Cardiac fibroblast (primary cell): ENCODE measurements at regions not wholly inside any gene's neighbourhood (a gene's known extent, or its start where the extent isn't known, plus 50 kb on each side); places are given as distances from the start of the nearest gene placed in this dataset.

Experiments
- DNase-seq, 2 donors: peaks; one replicate each; pipeline versions ENCODE4 v3.0.0 to v3.0.0-alpha.2; 2010; ENCODE audit warnings: low read depth in 2 of 2
- H3K4me3 ChIP-seq, 2 donors: replicated peaks in 1 of 2; 1 replicate in 1 of 2; 2 replicates in 1 of 2; pipeline ENCODE4 v1.5.1; 2011; ENCODE audit warnings: low read depth in 2 of 2, low read length in 2 of 2, mild to moderate bottlenecking in 2 of 2, moderate library complexity in 1 of 2
- CTCF ChIP-seq: IDR thresholded peaks from one replicate; pipeline ENCODE4 v1.5.1; 2011; ENCODE audit warnings: low read depth, mild to moderate bottlenecking, low read length, inconsistent platforms

- TF ChIP-seq CTCF, result no peak
- DNase-seq, result no peak
- no peak overlapping the region for H3K4me3 ChIP-seq
Observed at GRCh38 chr9:79152306-79152705, 419.5 kb upstream of the TLE4 start.

DNA sequence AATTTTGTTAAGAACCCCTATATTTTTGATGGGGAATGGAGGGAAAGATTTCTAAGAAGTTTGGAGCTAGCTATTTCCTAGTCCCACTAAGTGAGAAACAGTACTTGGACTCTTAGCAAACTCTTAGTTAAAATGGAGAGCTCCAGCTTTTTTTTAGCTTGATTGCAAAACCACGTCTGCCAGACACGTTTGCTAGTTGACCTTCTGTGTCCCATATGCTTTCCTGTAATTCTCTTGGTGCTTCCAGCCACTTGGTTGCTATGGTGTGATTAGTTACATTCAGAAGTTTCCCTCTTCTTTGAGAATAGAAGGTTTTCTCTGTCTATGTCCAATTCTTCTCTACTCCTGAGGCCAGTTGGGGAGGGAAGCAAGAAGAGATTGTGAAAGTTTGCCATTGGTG is 417.0 kb upstream of the TLE4 start:
- H3K4me3 ChIP-seq, result no peak overlapping the region
- TF ChIP-seq CTCF, result no peak

GRCh38 chr9:79155308-79155707 is 416.5 kb upstream of the TLE4 start:
- no peak for DNase-seq
- H3K4me3 ChIP-seq, result no peak overlapping the region
- TF ChIP-seq CTCF, result no peak

More for the DNA sequence above, 417.0 kb upstream of the TLE4 start:
- peak in 1 of 2 donors; percentile 47 for DNase-seq

DNA sequence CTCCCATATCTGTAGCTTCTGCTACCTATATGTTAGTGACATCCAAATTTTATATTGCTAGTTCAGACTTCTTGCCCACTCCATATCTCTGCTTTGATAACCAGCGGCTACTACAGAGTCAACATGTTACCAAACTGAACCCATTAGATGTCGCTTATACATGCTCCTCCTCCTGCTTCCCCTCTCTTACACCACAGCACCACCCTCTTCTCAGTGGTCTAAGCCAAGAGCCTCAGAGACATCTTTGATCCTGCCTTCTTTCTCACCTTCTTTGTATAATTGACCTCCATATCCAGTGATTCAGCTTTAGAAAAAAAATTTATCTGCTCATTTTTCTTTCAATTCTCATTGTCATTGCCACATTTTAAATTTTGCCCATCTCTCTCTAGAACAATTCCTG is 408.2 kb upstream of the TLE4 start:
- no peak for DNase-seq
- TF ChIP-seq CTCF, result no peak
- no peak overlapping the region for H3K4me3 ChIP-seq

DNA sequence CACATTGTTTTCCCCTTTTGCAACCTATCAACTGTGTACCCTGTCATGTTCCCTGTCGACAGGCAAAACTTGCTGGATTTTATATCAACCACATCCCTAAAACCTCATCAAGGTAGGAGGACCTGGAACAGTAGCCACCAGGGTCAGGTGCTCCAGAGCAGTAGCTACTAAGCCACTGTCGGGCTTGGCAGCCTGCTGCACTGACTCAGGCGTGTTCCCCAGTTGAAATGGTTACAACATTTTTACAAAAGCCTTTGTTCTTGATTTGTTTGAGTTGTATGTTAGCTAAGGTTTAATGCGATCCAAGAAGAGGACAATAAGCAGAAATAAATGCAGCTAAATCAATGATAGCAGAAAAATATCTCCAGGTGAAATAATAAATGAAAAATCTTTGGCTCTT is 407.4 kb upstream of the TLE4 start:
- H3K4me3 ChIP-seq, result no peak overlapping the region
- no peak for DNase-seq
- no peak for TF ChIP-seq CTCF

GRCh38 chr9:79165020-79165780 is 406.6 kb upstream of the TLE4 start:
- no peak for TF ChIP-seq CTCF
- H3K4me3 ChIP-seq, result no peak overlapping the region
- DNase-seq, result peak; percentile 28 to 59

- TF ChIP-seq CTCF, result no peak
- DNase-seq, result peak; percentile 27 to 73
- H3K4me3 ChIP-seq, result no peak overlapping the region
Observed at GRCh38 chr9:79166005-79166404, 405.8 kb upstream of the TLE4 start.
